ENCODE measurements at regions not wholly inside any gene's neighbourhood (a gene's known extent, or its start where the extent isn't known, plus 50 kb on each side); places are given as distances from the start of the nearest gene placed in this dataset.

DNA sequence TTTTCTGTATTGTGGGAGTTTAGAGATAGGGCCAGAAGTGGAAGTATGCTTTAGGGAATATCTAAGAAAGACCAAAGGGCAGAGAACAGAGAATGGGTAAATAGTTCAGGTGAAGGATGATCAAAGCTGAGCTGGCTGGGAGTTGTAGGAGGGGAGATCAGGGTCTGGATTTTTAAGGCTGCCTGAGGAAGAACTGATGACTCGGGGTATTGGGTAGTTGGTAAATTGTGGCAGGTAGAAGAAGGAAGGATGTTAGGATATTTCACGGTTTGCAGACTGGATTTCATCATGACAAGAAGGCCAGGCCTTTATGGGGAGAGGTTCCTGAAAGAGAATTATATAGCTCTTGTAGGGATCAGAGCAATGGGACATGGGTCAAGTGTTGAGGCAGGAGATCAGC lies 492.9 kb downstream of the UTRN start:
- TF ChIP-seq, protein P1, sequence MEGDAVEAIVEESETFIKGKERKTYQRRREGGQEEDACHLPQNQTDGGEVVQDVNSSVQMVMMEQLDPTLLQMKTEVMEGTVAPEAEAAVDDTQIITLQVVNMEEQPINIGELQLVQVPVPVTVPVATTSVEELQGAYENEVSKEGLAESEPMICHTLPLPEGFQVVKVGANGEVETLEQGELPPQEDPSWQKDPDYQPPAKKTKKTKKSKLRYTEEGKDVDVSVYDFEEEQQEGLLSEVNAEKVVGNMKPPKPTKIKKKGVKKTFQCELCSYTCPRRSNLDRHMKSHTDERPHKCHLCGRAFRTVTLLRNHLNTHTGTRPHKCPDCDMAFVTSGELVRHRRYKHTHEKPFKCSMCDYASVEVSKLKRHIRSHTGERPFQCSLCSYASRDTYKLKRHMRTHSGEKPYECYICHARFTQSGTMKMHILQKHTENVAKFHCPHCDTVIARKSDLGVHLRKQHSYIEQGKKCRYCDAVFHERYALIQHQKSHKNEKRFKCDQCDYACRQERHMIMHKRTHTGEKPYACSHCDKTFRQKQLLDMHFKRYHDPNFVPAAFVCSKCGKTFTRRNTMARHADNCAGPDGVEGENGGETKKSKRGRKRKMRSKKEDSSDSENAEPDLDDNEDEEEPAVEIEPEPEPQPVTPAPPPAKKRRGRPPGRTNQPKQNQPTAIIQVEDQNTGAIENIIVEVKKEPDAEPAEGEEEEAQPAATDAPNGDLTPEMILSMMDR (IDR thresholded peaks at IDR 0.05) = no peak
- no peak for TF ChIP-seq POLR2A (IDR thresholded peaks at IDR 0.05)
